ENCODE measurements at regions not wholly inside any gene's neighbourhood (a gene's known extent, or its start where the extent isn't known, plus 50 kb on each side); places are given as distances from the start of the nearest gene placed in this dataset.
"Not testable (repeated sequence)": the region's sequence is repeated elsewhere in the genome, so short reads cannot be mapped to it uniquely, and the experiment has no call there.

GRCh38 chr12:76971216-76971879 lies 92.5 kb upstream of the CSRP2 start:
- H3K27ac ChIP-seq; H3K27me3 ChIP-seq (ENCODE audit: control insufficient read depth, insufficient read depth, low read length); H3K4me3 ChIP-seq (ENCODE audit: low read depth, low read length); H3K79me2 ChIP-seq; H3K9me3 ChIP-seq (ENCODE audit: control insufficient read depth, low read length); H2AFZ ChIP-seq; H3K36me3 ChIP-seq (ENCODE audit: control insufficient read depth, insufficient read depth, low read length); H3K4me1 ChIP-seq; H3K4me2 ChIP-seq (ENCODE audit: low read length); H3K9ac ChIP-seq: not testable (repeated sequence)

- H3K36me3 ChIP-seq (ENCODE audit: control insufficient read depth, insufficient read depth, low read length) = no peaks in the 10 kb centered on the region
- no peak overlapping the region for H3K9ac ChIP-seq
- H3K79me2 ChIP-seq = no peaks in the 10 kb centered on the region
- no peaks in the 10 kb centered on the region for H3K9me3 ChIP-seq (ENCODE audit: control insufficient read depth, low read length)
- no peak for TF ChIP-seq CTCF (IDR thresholded peaks at IDR 0.05)
- no peak overlapping the region for H3K27ac ChIP-seq
- H3K4me3 ChIP-seq (ENCODE audit: low read depth, low read length) = no peak overlapping the region
- H2AFZ ChIP-seq = peak overlapping the region; percentile 3
- no peaks in the 10 kb centered on the region for H3K27me3 ChIP-seq (ENCODE audit: control insufficient read depth, insufficient read depth, low read length)
- H3K4me2 ChIP-seq (ENCODE audit: low read length) = no peak overlapping the region
- no peaks in the 10 kb centered on the region for H3K4me1 ChIP-seq
These were observed 88.5 kb upstream of the CSRP2 start for GRCh38 chr12:76967181-76967885.

- Histone ChIP-seq H3K4me3 (ENCODE audit: low read depth, low read length) (no peak overlapping the region), H3K9ac (no peak overlapping the region), H3K27ac (no peak overlapping the region), H3K27me3 (ENCODE audit: control insufficient read depth, insufficient read depth, low read length) (no peaks in the 10 kb centered on the region), H3K4me1 (no peaks in the 10 kb centered on the region), H3K79me2 (no peaks in the 10 kb centered on the region), H2AFZ (no peak overlapping the region), H3K9me3 (ENCODE audit: control insufficient read depth, low read length) (no peaks in the 10 kb centered on the region), H3K4me2 (ENCODE audit: low read length) (no peak overlapping the region), H3K36me3 (ENCODE audit: control insufficient read depth, insufficient read depth, low read length) (no peaks in the 10 kb centered on the region)
- no peak for TF ChIP-seq CTCF (IDR thresholded peaks at IDR 0.05)
These were observed 86.2 kb upstream of the CSRP2 start for GRCh38 chr12:76964784-76965571.

- H3K9me3 ChIP-seq (ENCODE audit: control insufficient read depth, low read length) = no peaks in the 10 kb centered on the region
- no peak overlapping the region for H3K4me3 ChIP-seq (ENCODE audit: low read depth, low read length)
- H3K9ac ChIP-seq = no peak overlapping the region
- no peak overlapping the region for H3K27ac ChIP-seq
- TF ChIP-seq CTCF (IDR thresholded peaks at IDR 0.05) = no peak
- no peaks in the 10 kb centered on the region for H3K36me3 ChIP-seq (ENCODE audit: control insufficient read depth, insufficient read depth, low read length)
- no peak overlapping the region for H3K4me2 ChIP-seq (ENCODE audit: low read length)
- no peaks in the 10 kb centered on the region for H3K4me1 ChIP-seq
- no peak overlapping the region for H2AFZ ChIP-seq
- no peaks in the 10 kb centered on the region for H3K27me3 ChIP-seq (ENCODE audit: control insufficient read depth, insufficient read depth, low read length)
- no peaks in the 10 kb centered on the region for H3K79me2 ChIP-seq
These were observed 83.3 kb upstream of the CSRP2 start for GRCh38 chr12:76962099-76962498.

- Histone ChIP-seq H2AFZ (no peak overlapping the region), H3K27ac (no peak overlapping the region), H3K9me3 (ENCODE audit: control insufficient read depth, low read length) (no peaks in the 10 kb centered on the region), H3K4me3 (ENCODE audit: low read depth, low read length) (no peak overlapping the region), H3K4me1 (no peaks in the 10 kb centered on the region), H3K9ac (no peak overlapping the region), H3K4me2 (ENCODE audit: low read length) (no peak overlapping the region), H3K36me3 (ENCODE audit: control insufficient read depth, insufficient read depth, low read length) (no peaks in the 10 kb centered on the region), H3K27me3 (ENCODE audit: control insufficient read depth, insufficient read depth, low read length) (no peaks in the 10 kb centered on the region), H3K79me2 (no peaks in the 10 kb centered on the region)
- TF ChIP-seq CTCF (IDR thresholded peaks at IDR 0.05) = no peak
These were observed 78.5 kb upstream of the CSRP2 start for GRCh38 chr12:76957301-76957700.
